ENCODE measurements at regions not wholly inside any gene's neighbourhood (a gene's known extent, or its start where the extent isn't known, plus 50 kb on each side); places are given as distances from the start of the nearest gene placed in this dataset.
A peak's percentile ranks its signal among the peaks of the same experiment; 100 is the strongest.

DNA sequence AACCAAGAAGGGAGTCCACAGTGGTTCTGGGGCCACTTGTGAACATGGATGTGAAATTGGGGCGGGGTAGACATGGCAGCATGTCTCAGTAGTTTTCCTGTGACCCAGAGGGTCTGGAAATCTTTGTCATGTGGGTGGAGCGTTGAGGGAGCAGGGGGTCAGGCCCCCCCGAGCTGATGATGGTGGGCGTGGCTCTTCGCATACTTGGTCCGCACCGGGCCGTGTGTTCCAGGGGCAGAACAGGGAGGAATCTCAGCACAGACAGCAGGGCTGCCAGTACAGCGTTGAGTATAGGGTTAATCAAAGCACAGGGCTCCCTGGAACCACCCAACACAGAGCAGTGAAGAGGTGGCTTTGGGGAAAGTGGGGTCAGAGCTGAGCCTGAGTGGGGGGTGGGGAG is 267.5 kb downstream of the SEC14L1 start:
- H3K4me3 ChIP-seq = no peak overlapping the region
- H3K4me1 ChIP-seq = peaks cover 58 to 75% (median 72%) of the 10 kb centered on the region in 4 donors
- DNase-seq = peak; percentile 37
- H3K27me3 ChIP-seq = no peaks in the 10 kb centered on the region
- intact Hi-C loops (cut with DNase I; ENCODE audit: low total_unique reads) = no loop called here
- in situ Hi-C loops (cut with MboI; ENCODE audit: low pct_ligation_motif_present in 1 of 4, low pct_unique_long_range_greater_than_20kb in 1 of 4, low sequenced_read_pairs in 3 of 4) = no loop called here
- peak overlapping the region; percentile 81 to 94 (median 91) for H3K27ac ChIP-seq
- TF ChIP-seq POLR2A (IDR thresholded peaks at IDR 0.05) = no peak
- no peak for TF ChIP-seq EP300 (IDR thresholded peaks at IDR 0.05; ENCODE audit: low read depth)
- TF ChIP-seq, protein P1, sequence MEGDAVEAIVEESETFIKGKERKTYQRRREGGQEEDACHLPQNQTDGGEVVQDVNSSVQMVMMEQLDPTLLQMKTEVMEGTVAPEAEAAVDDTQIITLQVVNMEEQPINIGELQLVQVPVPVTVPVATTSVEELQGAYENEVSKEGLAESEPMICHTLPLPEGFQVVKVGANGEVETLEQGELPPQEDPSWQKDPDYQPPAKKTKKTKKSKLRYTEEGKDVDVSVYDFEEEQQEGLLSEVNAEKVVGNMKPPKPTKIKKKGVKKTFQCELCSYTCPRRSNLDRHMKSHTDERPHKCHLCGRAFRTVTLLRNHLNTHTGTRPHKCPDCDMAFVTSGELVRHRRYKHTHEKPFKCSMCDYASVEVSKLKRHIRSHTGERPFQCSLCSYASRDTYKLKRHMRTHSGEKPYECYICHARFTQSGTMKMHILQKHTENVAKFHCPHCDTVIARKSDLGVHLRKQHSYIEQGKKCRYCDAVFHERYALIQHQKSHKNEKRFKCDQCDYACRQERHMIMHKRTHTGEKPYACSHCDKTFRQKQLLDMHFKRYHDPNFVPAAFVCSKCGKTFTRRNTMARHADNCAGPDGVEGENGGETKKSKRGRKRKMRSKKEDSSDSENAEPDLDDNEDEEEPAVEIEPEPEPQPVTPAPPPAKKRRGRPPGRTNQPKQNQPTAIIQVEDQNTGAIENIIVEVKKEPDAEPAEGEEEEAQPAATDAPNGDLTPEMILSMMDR (IDR thresholded peaks at IDR 0.05) = no peak
- TF ChIP-seq POLR2AphosphoS5 (IDR thresholded peaks at IDR 0.05) = no peak
- 48% methylated on average over 9 of the region's 9 CpGs; no CpG with 5 or more reads in 1 of the 2 donors for WGBS, 2 donors (ENCODE audit: low coverage in 1 of 2)
- no peaks in the 10 kb centered on the region for H3K36me3 ChIP-seq
- no peaks in the 10 kb centered on the region for H3K9me3 ChIP-seq

DNA sequence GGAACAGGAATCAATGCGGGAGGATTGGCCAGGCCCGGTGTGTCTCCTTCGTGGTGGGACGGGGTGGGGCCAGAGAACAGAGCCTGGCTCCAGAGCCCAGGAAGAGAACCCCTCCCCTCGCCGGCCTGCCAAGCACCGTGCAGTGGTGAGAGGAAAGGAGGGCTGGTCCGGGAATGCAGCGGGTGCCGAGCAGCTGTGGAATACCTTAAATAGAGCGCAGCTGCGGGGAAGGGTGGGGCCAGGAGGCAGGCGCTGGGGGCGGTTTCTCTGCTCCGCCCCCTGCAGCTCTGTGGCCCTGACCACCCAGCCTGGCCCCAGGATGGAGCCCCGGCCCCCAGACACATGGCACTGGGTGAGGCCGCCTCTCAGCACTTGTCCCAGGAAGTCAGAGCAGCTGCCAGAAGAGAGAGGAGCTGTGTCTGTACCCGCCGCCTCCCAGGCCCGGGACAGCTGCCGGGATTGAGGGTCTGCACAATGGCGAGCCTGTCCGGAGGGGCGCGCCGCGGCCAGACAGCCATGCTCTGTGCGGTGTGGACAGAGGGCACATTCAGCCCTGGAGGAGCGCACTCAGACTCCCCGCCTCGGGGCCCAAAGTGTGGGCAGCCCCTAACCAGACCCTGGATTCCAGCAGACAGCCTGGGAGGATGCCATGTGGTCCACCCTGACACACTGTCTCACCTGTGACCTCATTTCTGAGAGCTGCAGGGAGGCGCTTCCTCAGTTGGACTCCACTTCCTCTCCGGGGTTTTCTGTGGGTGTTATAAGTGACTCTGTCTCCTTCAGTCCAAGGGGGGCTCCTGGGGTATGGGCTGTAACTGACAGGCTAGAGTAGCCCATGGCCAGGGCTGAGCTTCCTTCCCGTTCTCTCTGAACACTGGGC is 268.8 kb downstream of the SEC14L1 start:
- TF ChIP-seq POLR2A (IDR thresholded peaks at IDR 0.05) = no peak
- peak in 2 of 3 donors; percentile 41 to 66 for TF ChIP-seq POLR2AphosphoS5 (IDR thresholded peaks at IDR 0.05)
- TF ChIP-seq, protein P1 (IDR thresholded peaks at IDR 0.05) = no peak
- TF ChIP-seq EP300 (IDR thresholded peaks at IDR 0.05; ENCODE audit: low read depth) = peak; percentile 45
- peak; percentile 69 for DNase-seq
- intact Hi-C loops (cut with DNase I; ENCODE audit: low total_unique reads) (no loop called here), in situ Hi-C loops (cut with MboI; ENCODE audit: low pct_ligation_motif_present in 1 of 4, low pct_unique_long_range_greater_than_20kb in 1 of 4, low sequenced_read_pairs in 3 of 4) (no loop called here)
- Histone ChIP-seq H3K36me3 (no peaks in the 10 kb centered on the region), H3K27me3 (no peaks in the 10 kb centered on the region), H3K4me1 (peaks cover 45 to 63% (median 60%) of the 10 kb centered on the region in 4 donors), H3K4me3 (peak overlapping the region in 2 of 4 donors; percentile 4 to 9), H3K27ac (peak overlapping the region; percentile 81 to 94 (median 91)), H3K9me3 (no peaks in the 10 kb centered on the region)
- 20 to 56% methylated on average over 1 to 34 of the region's 34 CpGs for WGBS, 2 donors (ENCODE audit: low coverage in 1 of 2)

DNA sequence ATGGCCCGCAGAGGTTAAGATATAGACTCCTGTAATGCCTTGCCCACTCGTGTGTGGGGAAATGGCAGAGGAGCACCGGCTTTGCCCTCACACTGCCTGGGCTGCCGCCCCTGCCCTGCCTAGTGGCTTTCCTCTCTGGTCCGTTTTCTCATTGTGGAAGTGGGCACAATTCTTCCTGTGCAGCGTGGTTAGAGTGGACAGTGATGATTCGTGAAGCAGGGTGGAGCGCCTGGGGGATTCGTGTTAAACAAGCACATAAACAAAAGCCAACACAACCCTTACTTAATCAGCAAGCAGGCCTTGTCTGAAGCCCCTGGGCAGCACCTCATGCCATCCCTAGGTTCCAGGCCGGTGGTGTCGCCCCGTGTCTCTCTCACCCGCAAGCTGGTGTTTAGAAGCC is 269.7 kb downstream of the SEC14L1 start:
- no peaks in the 10 kb centered on the region for H3K36me3 ChIP-seq
- intact Hi-C loops (cut with DNase I; ENCODE audit: low total_unique reads) (no loop called here), in situ Hi-C loops (cut with MboI; ENCODE audit: low pct_ligation_motif_present in 1 of 4, low pct_unique_long_range_greater_than_20kb in 1 of 4, low sequenced_read_pairs in 3 of 4) (no loop called here)
- WGBS, 2 donors (ENCODE audit: low coverage in 1 of 2) = 87% methylated on average over 13 of the region's 13 CpGs; no CpG with 5 or more reads in 1 of the 2 donors
- H3K27me3 ChIP-seq = no peaks in the 10 kb centered on the region
- no peak for DNase-seq
- H3K4me3 ChIP-seq = no peak overlapping the region
- H3K27ac ChIP-seq = peak overlapping the region; percentile 81 to 94 (median 91)
- H3K4me1 ChIP-seq = peaks cover 39 to 53% (median 51%) of the 10 kb centered on the region in 4 donors
- no peaks in the 10 kb centered on the region for H3K9me3 ChIP-seq
- TF ChIP-seq, protein P1 (IDR thresholded peaks at IDR 0.05) = no peak
- no peak for TF ChIP-seq POLR2A (IDR thresholded peaks at IDR 0.05)
- no peak for TF ChIP-seq POLR2AphosphoS5 (IDR thresholded peaks at IDR 0.05)
- TF ChIP-seq EP300 (IDR thresholded peaks at IDR 0.05; ENCODE audit: low read depth) = no peak

DNA sequence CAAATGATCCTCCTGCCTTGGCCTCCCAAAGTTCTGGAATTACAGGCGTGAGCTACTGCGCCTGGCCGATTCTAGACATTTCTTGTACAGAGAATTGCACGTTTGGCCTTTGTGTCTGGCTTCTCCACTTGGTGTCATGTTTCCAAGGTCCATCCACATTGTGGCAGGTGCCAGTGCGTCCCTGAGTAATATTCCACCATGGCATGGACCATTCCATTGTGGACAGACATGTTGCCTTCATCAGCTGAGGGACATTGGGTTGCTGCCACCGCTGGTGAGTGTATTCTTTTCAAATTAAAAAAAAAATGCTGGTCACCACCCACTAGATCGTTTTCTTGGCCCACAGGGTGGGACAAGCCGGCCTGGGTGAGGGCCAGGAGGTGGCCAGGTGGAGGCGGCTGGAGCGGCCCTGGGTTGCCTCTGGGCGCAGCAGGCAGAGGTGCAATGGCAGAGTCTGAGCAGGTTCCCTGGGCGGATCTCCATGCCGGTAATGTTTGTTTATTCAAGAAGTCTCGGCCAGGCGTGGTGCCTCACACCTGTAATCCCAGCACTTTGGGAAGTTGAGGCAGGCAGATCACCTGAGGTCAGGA is 274.1 kb downstream of the SEC14L1 start:
- Histone ChIP-seq H3K9me3 (no peaks in the 10 kb centered on the region), H3K4me1 (peaks cover 19 to 30% (median 24%) of the 10 kb centered on the region in 4 donors), H3K4me3 (no peak overlapping the region), H3K27me3 (no peaks in the 10 kb centered on the region), H3K36me3 (no peaks in the 10 kb centered on the region), H3K27ac (peak overlapping the region in 3 of 4 donors; percentile 42 to 94 (median 94))
- DNase-seq = no peak
- intact Hi-C loops (cut with DNase I; ENCODE audit: low total_unique reads) (no loop called here), in situ Hi-C loops (cut with MboI; ENCODE audit: low pct_ligation_motif_present in 1 of 4, low pct_unique_long_range_greater_than_20kb in 1 of 4, low sequenced_read_pairs in 3 of 4) (no loop called here)
- TF ChIP-seq, protein P1 (IDR thresholded peaks at IDR 0.05) = no peak
- TF ChIP-seq EP300 (IDR thresholded peaks at IDR 0.05; ENCODE audit: low read depth) (no peak), POLR2AphosphoS5 (IDR thresholded peaks at IDR 0.05) (no peak), POLR2A (IDR thresholded peaks at IDR 0.05) (no peak)
- 40 to 84% methylated on average over 1 to 14 of the region's 15 CpGs for WGBS, 2 donors (ENCODE audit: low coverage in 1 of 2)

Measured in transverse colon (tissue), 4 donors.